ENCODE measurements at regions not wholly inside any gene's neighbourhood (a gene's known extent, or its start where the extent isn't known, plus 50 kb on each side); places are given as distances from the start of the nearest gene placed in this dataset.

- DNase-seq: no peak
- TF ChIP-seq CTCF (IDR thresholded peaks at IDR 0.05): no peak
- Mint-ChIP-seq H3K4me1 (peaks cover 5% of the 10 kb centered on the region), H3K9me3 (peaks cover 4% of the 10 kb centered on the region), H3K27ac (no peak overlapping the region), H3K36me3 (ENCODE audit: low read depth) (no peaks in the 10 kb centered on the region), H3K4me3 (no peak overlapping the region), H3K27me3 (ENCODE audit: low read depth, poor library complexity) (peaks cover 29% of the 10 kb centered on the region)
Observed at GRCh38 chr14:104356020-104356737, 217.8 kb downstream of the KIF26A start.

- H3K4me1 Mint-ChIP-seq: peaks cover 5% of the 10 kb centered on the region
- DNase-seq: no peak
Observed at GRCh38 chr14:104356738-104357688, 218.6 kb downstream of the KIF26A start.

GRCh38 chr14:104357689-104358527, 219.5 kb downstream of the KIF26A start:
- no peak overlapping the region for H3K4me3 Mint-ChIP-seq
- H3K4me1 Mint-ChIP-seq: peaks cover 5% of the 10 kb centered on the region
- no peaks in the 10 kb centered on the region for H3K36me3 Mint-ChIP-seq (ENCODE audit: low read depth)
- no peak for TF ChIP-seq CTCF (IDR thresholded peaks at IDR 0.05)
- no peak for DNase-seq
- H3K9me3 Mint-ChIP-seq: no peaks in the 10 kb centered on the region
- H3K27ac Mint-ChIP-seq: no peak overlapping the region
- peaks cover 30% of the 10 kb centered on the region for H3K27me3 Mint-ChIP-seq (ENCODE audit: low read depth, poor library complexity)

More at GRCh38 chr14:104356738-104357688, 218.6 kb downstream of the KIF26A start:
- Mint-ChIP-seq H3K27ac (no peak overlapping the region), H3K27me3 (ENCODE audit: low read depth, poor library complexity) (peaks cover 33% of the 10 kb centered on the region), H3K36me3 (ENCODE audit: low read depth) (no peaks in the 10 kb centered on the region), H3K4me3 (no peak overlapping the region), H3K9me3 (peaks cover 4% of the 10 kb centered on the region)
- TF ChIP-seq CTCF (IDR thresholded peaks at IDR 0.05): no peak

DNA sequence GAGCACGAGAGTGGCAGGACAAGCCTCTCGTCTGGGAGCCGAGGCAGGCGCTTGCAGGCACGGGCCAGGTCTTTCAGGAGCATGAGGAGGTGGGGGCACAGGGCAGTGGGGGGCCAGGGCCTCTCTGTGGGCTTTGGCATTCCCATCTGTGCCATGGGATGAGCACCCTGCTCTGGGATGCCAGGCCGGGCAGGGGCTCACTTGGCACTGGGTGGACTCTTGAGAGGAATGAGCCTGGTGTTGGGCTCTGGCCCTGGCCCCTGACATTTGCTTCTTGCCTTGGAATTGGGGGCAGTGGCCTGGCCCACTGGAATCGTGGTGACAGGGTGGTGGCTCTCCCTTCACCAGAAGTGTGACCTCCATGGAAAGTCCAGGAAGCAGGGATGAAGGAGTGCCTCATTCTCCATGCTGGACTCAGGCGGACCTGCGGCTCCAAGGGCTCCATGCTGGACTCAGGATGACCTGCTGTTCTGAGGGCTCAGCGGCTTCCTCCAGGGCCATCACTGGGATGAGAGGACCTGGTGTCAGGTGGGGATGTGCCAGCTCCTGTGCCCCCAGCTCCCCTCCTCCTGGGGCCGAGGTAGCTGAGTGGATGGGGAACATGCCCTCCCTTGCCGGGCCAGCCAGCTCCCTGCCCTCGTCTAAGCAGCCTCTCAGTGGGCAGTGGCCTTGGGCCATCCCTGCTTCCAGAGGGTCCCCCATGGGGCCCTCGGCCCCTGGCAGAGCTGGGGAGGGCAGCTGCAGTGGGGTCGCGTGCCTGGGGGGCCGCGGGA, 220.3 kb downstream of the KIF26A start:
- H3K27ac Mint-ChIP-seq: no peak overlapping the region
- no peak overlapping the region for H3K4me3 Mint-ChIP-seq

More for the DNA sequence above, 220.3 kb downstream of the KIF26A start:
- no peaks in the 10 kb centered on the region for H3K9me3 Mint-ChIP-seq
- peaks cover 30% of the 10 kb centered on the region for H3K27me3 Mint-ChIP-seq (ENCODE audit: low read depth, poor library complexity)
- peaks cover 5% of the 10 kb centered on the region for H3K4me1 Mint-ChIP-seq
- no peak for TF ChIP-seq CTCF (IDR thresholded peaks at IDR 0.05)
- no peak for DNase-seq
- no peaks in the 10 kb centered on the region for H3K36me3 Mint-ChIP-seq (ENCODE audit: low read depth)
